HAP-1 (cell line): ENCODE measurements at regions not wholly inside any gene's neighbourhood (a gene's known extent, or its start where the extent isn't known, plus 50 kb on each side); places are given as distances from the start of the nearest gene placed in this dataset.

ENCODE experiments used
- DNase-seq, 2 experiments: peaks; one replicate each; pipeline ENCODE4 v3.0.0-alpha.2; 2016 to 2020; ENCODE audit warnings: low spot score in 2 of 2
- H3K27me3 ChIP-seq: fragments of 250-450 bp; sonication (Bioruptor Pico); 2 replicates; pipeline ENCODE4 v1.5.1; 2020; ENCODE audit warnings: low read depth, mild to moderate bottlenecking, moderate library complexity
- H3K36me3 ChIP-seq: fragments of 250-450 bp; sonication (Bioruptor Pico); replicated peaks from 2 replicates; pipeline ENCODE4 v1.5.1; 2020; ENCODE audit warnings: mild to moderate bottlenecking
- H3K4me1 ChIP-seq: fragments of 250-450 bp; sonication (Bioruptor Pico); 2 replicates; pipeline ENCODE4 v1.5.1; 2020; ENCODE audit warnings: mild to moderate bottlenecking
- H3K4me3 ChIP-seq: fragments of 250-450 bp; sonication (Bioruptor Pico); 2 replicates; pipeline ENCODE4 v1.5.1; 2020; ENCODE audit warnings: mild to moderate bottlenecking, moderate library complexity
- H3K9me3 ChIP-seq: fragments of 250-450 bp; sonication (Bioruptor Pico); 2 replicates; pipeline ENCODE4 v1.5.1; 2020; ENCODE audit warnings: mild to moderate bottlenecking, moderate library complexity
- in situ Hi-C: fragments of 300-500 bp; cut with MboI; formaldehyde crosslinking; loops from 3 replicates; pipeline ENCODE4 v1.14.3; 2020; ENCODE audit warnings: low sequenced_read_pairs, inconsistent platforms, mixed read lengths

GRCh38 chr12:90079529-90080210 is 371.0 kb upstream of the ATP2B1 start:
- peaks cover 3% of the 10 kb centered on the region; the same call in 1 of the 2 replicates for H3K27me3 ChIP-seq
- in situ Hi-C loops, result no loop called here
- H3K4me1 ChIP-seq, result peaks cover 3% of the 10 kb centered on the region; the same call in 1 of the 2 replicates
- no peaks in the 10 kb centered on the region for H3K9me3 ChIP-seq
- DNase-seq, result no peak
- no peaks in the 10 kb centered on the region for H3K36me3 ChIP-seq
- H3K4me3 ChIP-seq, result no peak overlapping the region

- no peaks in the 10 kb centered on the region for H3K9me3 ChIP-seq
- H3K27me3 ChIP-seq, result peaks cover 7% of the 10 kb centered on the region
- no peak overlapping the region for H3K4me3 ChIP-seq
- peaks cover 3% of the 10 kb centered on the region; the same call in 1 of the 2 replicates for H3K4me1 ChIP-seq
- no peak for DNase-seq
- in situ Hi-C loops, result no loop called here
- no peaks in the 10 kb centered on the region for H3K36me3 ChIP-seq
Observed at GRCh38 chr12:90078344-90078743, 369.7 kb upstream of the ATP2B1 start.

- no peaks in the 10 kb centered on the region for H3K9me3 ChIP-seq
- no peak for DNase-seq
- peaks cover 3% of the 10 kb centered on the region; the same call in 1 of the 2 replicates for H3K4me1 ChIP-seq
- in situ Hi-C loops, result no loop called here
- peaks cover 7% of the 10 kb centered on the region for H3K27me3 ChIP-seq
- H3K4me3 ChIP-seq, result no peak overlapping the region
- no peaks in the 10 kb centered on the region for H3K36me3 ChIP-seq
Observed at GRCh38 chr12:90077756-90078155, 369.1 kb upstream of the ATP2B1 start.

GRCh38 chr12:90076851-90077319 is 368.2 kb upstream of the ATP2B1 start:
- no peak for DNase-seq
- in situ Hi-C loops, result no loop called here
- H3K27me3 ChIP-seq, result peaks cover 7% of the 10 kb centered on the region

GRCh38 chr12:90075685-90076084 is 367.0 kb upstream of the ATP2B1 start:
- DNase-seq, result no peak
- Histone ChIP-seq H3K9me3 (no peaks in the 10 kb centered on the region), H3K4me1 (peaks cover 1% of the 10 kb centered on the region; the same call in 1 of the 2 replicates), H3K27me3 (peaks cover 7% of the 10 kb centered on the region), H3K4me3 (no peak overlapping the region), H3K36me3 (no peaks in the 10 kb centered on the region)
- in situ Hi-C loops, result no loop called here

More at GRCh38 chr12:90076851-90077319, 368.2 kb upstream of the ATP2B1 start:
- H3K4me3 ChIP-seq, result no peak overlapping the region
- H3K36me3 ChIP-seq, result no peaks in the 10 kb centered on the region
- no peaks in the 10 kb centered on the region for H3K9me3 ChIP-seq
- H3K4me1 ChIP-seq, result peaks cover 3% of the 10 kb centered on the region; the same call in 1 of the 2 replicates

- H3K27me3 ChIP-seq, result peaks cover 7% of the 10 kb centered on the region
- no peak overlapping the region for H3K4me3 ChIP-seq
- in situ Hi-C loops, result no loop called here
- DNase-seq, result no peak
- no peaks in the 10 kb centered on the region for H3K9me3 ChIP-seq
- H3K36me3 ChIP-seq, result no peaks in the 10 kb centered on the region
- no peaks in the 10 kb centered on the region; the same call in 1 of the 2 replicates for H3K4me1 ChIP-seq
Observed at GRCh38 chr12:90074086-90074485, 365.4 kb upstream of the ATP2B1 start.

- H3K4me1 ChIP-seq, result no peaks in the 10 kb centered on the region; the same call in 1 of the 2 replicates
- H3K36me3 ChIP-seq, result no peaks in the 10 kb centered on the region
- H3K27me3 ChIP-seq, result peaks cover 7% of the 10 kb centered on the region
- in situ Hi-C loops, result no loop called here
- no peak overlapping the region for H3K4me3 ChIP-seq
- DNase-seq, result no peak
- H3K9me3 ChIP-seq, result no peaks in the 10 kb centered on the region
Observed at GRCh38 chr12:90071996-90072395, 363.4 kb upstream of the ATP2B1 start.

GRCh38 chr12:90069711-90070110 is 361.1 kb upstream of the ATP2B1 start:
- H3K4me3 ChIP-seq, result no peak overlapping the region
- no peak for DNase-seq
- no peaks in the 10 kb centered on the region; the same call in 1 of the 2 replicates for H3K4me1 ChIP-seq
- no peaks in the 10 kb centered on the region for H3K36me3 ChIP-seq
- peaks cover 3% of the 10 kb centered on the region for H3K27me3 ChIP-seq
- no peaks in the 10 kb centered on the region for H3K9me3 ChIP-seq
- in situ Hi-C loops, result no loop called here

- H3K36me3 ChIP-seq, result no peaks in the 10 kb centered on the region
- in situ Hi-C loops, result no loop called here
Observed at GRCh38 chr12:90067791-90068190, 359.2 kb upstream of the ATP2B1 start.

GRCh38 chr12:90064852-90065801 is 356.5 kb upstream of the ATP2B1 start:
- in situ Hi-C loops, result no loop called here
- H3K4me1 ChIP-seq, result no peaks in the 10 kb centered on the region; the same call in 1 of the 2 replicates
- H3K36me3 ChIP-seq, result no peaks in the 10 kb centered on the region
- H3K27me3 ChIP-seq, result no peaks in the 10 kb centered on the region
- DNase-seq, result no peak
- H3K9me3 ChIP-seq, result no peaks in the 10 kb centered on the region
- H3K4me3 ChIP-seq, result no peak overlapping the region

More at GRCh38 chr12:90067791-90068190, 359.2 kb upstream of the ATP2B1 start:
- H3K27me3 ChIP-seq, result no peaks in the 10 kb centered on the region
- no peaks in the 10 kb centered on the region for H3K9me3 ChIP-seq
- no peak for DNase-seq
- no peak overlapping the region for H3K4me3 ChIP-seq
- no peaks in the 10 kb centered on the region; the same call in 1 of the 2 replicates for H3K4me1 ChIP-seq

- DNase-seq, result no peak
- H3K9me3 ChIP-seq, result no peaks in the 10 kb centered on the region
- in situ Hi-C loops, result no loop called here
Observed at GRCh38 chr12:90062799-90063198, 354.2 kb upstream of the ATP2B1 start.

GRCh38 chr12:90061809-90062208 is 353.2 kb upstream of the ATP2B1 start:
- Histone ChIP-seq H3K9me3 (no peaks in the 10 kb centered on the region), H3K36me3 (no peaks in the 10 kb centered on the region), H3K4me3 (no peak overlapping the region), H3K27me3 (no peaks in the 10 kb centered on the region), H3K4me1 (no peaks in the 10 kb centered on the region)
- DNase-seq, result no peak
- in situ Hi-C loops, result no loop called here

More at GRCh38 chr12:90062799-90063198, 354.2 kb upstream of the ATP2B1 start:
- Histone ChIP-seq H3K4me1 (no peaks in the 10 kb centered on the region), H3K27me3 (no peaks in the 10 kb centered on the region), H3K4me3 (no peak overlapping the region), H3K36me3 (no peaks in the 10 kb centered on the region)

GRCh38 chr12:90060031-90060430 is 351.4 kb upstream of the ATP2B1 start:
- H3K27me3 ChIP-seq, result no peaks in the 10 kb centered on the region
- no peaks in the 10 kb centered on the region for H3K9me3 ChIP-seq
- in situ Hi-C loops, result no loop called here
- H3K4me1 ChIP-seq, result no peaks in the 10 kb centered on the region
- H3K36me3 ChIP-seq, result no peaks in the 10 kb centered on the region
- no peak for DNase-seq
- H3K4me3 ChIP-seq, result no peak overlapping the region

GRCh38 chr12:90058704-90059103 is 350.1 kb upstream of the ATP2B1 start:
- in situ Hi-C loops, result no loop called here
- no peaks in the 10 kb centered on the region for H3K36me3 ChIP-seq
- no peaks in the 10 kb centered on the region for H3K4me1 ChIP-seq
- no peaks in the 10 kb centered on the region for H3K9me3 ChIP-seq
- H3K4me3 ChIP-seq, result no peak overlapping the region
- H3K27me3 ChIP-seq, result no peaks in the 10 kb centered on the region
- DNase-seq, result no peak
